Prostate gland (tissue), 2 donors: ENCODE measurements at regions not wholly inside any gene's neighbourhood (a gene's known extent, or its start where the extent isn't known, plus 50 kb on each side); places are given as distances from the start of the nearest gene placed in this dataset.

Source experiments
- POLR2A ChIP-seq: fragments of 450-650 bp; IDR thresholded peaks from one replicate; pipeline ENCODE4 v1.6.1; 2016; ENCODE audit warnings: antibody characterized with exemption, mild to moderate bottlenecking
- TF ChIP-seq, protein P1 (sequence below), 4 experiments: fragments of 200-600 bp in 2 of 4; fragments of 450-650 bp in 2 of 4; sonication (generic) in 2 of 4; IDR thresholded peaks; 1 replicate in 3 of 4; 2 replicates in 1 of 4; pipeline ENCODE4 v1.5.1; 2016 to 2019; ENCODE audit warnings: antibody characterized with exemption in 4 of 4, mild to moderate bottlenecking in 2 of 4, moderate library complexity in 2 of 4

DNA sequence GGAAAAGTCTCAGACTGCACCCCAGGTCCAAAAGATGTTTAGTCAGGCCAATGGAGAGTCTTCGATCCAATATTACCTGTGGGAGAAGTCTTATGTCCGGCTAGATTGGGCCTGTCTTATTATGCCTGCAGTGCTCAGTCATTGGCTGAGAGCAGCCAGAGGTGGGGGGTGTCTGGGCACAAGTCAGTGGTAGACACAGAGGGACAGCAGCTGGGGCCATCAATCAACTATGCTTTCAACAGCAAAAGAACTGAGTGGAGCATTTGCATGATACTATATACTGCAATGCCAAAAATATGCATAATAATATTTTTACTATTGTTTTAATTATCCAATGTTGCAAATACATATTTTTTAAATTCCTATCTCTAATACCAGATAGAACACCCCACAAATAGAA is 298.6 kb upstream of the CDH20 start:
- TF ChIP-seq, protein P1, sequence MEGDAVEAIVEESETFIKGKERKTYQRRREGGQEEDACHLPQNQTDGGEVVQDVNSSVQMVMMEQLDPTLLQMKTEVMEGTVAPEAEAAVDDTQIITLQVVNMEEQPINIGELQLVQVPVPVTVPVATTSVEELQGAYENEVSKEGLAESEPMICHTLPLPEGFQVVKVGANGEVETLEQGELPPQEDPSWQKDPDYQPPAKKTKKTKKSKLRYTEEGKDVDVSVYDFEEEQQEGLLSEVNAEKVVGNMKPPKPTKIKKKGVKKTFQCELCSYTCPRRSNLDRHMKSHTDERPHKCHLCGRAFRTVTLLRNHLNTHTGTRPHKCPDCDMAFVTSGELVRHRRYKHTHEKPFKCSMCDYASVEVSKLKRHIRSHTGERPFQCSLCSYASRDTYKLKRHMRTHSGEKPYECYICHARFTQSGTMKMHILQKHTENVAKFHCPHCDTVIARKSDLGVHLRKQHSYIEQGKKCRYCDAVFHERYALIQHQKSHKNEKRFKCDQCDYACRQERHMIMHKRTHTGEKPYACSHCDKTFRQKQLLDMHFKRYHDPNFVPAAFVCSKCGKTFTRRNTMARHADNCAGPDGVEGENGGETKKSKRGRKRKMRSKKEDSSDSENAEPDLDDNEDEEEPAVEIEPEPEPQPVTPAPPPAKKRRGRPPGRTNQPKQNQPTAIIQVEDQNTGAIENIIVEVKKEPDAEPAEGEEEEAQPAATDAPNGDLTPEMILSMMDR (IDR thresholded peaks at IDR 0.05), result no peak
- TF ChIP-seq POLR2A, result no peak
